Vagina (tissue), 2 donors: ENCODE measurements at regions not wholly inside any gene's neighbourhood (a gene's known extent, or its start where the extent isn't known, plus 50 kb on each side); places are given as distances from the start of the nearest gene placed in this dataset.

ENCODE experiments used
- CTCF ChIP-seq, 3 experiments: fragments of 450-650 bp in 2 of 3; fragments of 200-600 bp in 1 of 3; sonication (generic) in 1 of 3; IDR thresholded peaks; one replicate each; pipeline ENCODE4 v1.5.1; 2017 to 2019; ENCODE audit warnings: antibody characterized with exemption in 3 of 3, mild to moderate bottlenecking in 2 of 3, moderate library complexity in 2 of 3
- POLR2A ChIP-seq, 2 donors: fragments of 450-650 bp; IDR thresholded peaks; one replicate each; pipeline ENCODE4 v1.6.1; 2017; ENCODE audit warnings: antibody characterized with exemption in 2 of 2, mild to moderate bottlenecking in 2 of 2, moderate library complexity in 2 of 2
- POLR2AphosphoS5 ChIP-seq, 2 donors: sonication (generic); formaldehyde crosslinking; IDR thresholded peaks; one replicate each; pipeline ENCODE4 v1.9.0; 2017; ENCODE audit warnings: antibody characterized with exemption in 2 of 2, mild to moderate bottlenecking in 2 of 2, low read depth in 1 of 2; ENCODE audit not compliant: insufficient read depth in 1 of 2

GRCh38 chr12:114096461-114096860 is 130.3 kb upstream of the RBM19 start:
- TF ChIP-seq CTCF (IDR thresholded peaks at IDR 0.05) = no peak
- no peak for TF ChIP-seq POLR2A (IDR thresholded peaks at IDR 0.05)
- TF ChIP-seq POLR2AphosphoS5 (IDR thresholded peaks at IDR 0.05; ENCODE audit: insufficient read depth in 1 of 2, low read depth in 1 of 2) = no peak
